Gastrocnemius medialis (tissue), 4 donors: ENCODE measurements at regions not wholly inside any gene's neighbourhood (a gene's known extent, or its start where the extent isn't known, plus 50 kb on each side); places are given as distances from the start of the nearest gene placed in this dataset.
"Not testable (repeated sequence)": the region's sequence is repeated elsewhere in the genome, so short reads cannot be mapped to it uniquely, and the experiment has no call there.

Experiments used
- ATAC-seq, 2 donors: fragments of 150-250 bp; one replicate each; pipeline ENCODE4 v1.9.1; 2016
- DNase-seq, 2 donors: peaks; one replicate each; pipeline ENCODE4 v3.0.0-alpha.2; 2019
- H3K27ac ChIP-seq, 4 donors: fragments of 200-600 bp; sonication (generic); 1 replicate in 1 of 4; 2 replicates in 3 of 4; pipeline ENCODE4 v1.5.1; 2016 to 2018; ENCODE audit warnings: mild to moderate bottlenecking in 2 of 4, moderate library complexity in 1 of 4
- H3K27me3 ChIP-seq, 3 donors: fragments of 200-600 bp; sonication (generic) in 2 of 3; 1 replicate in 1 of 3; 2 replicates in 2 of 3; pipeline versions ENCODE4 v1.5.1 to v1.6.0; 2016 to 2019; ENCODE audit warnings: mild to moderate bottlenecking in 1 of 3, moderate library complexity in 1 of 3
- H3K36me3 ChIP-seq, 2 donors: fragments of 200-600 bp; sonication (generic) in 1 of 2; one replicate each; pipeline ENCODE4 v1.5.1; 2017 to 2018
- H3K4me1 ChIP-seq, 2 donors: fragments of 200-600 bp; sonication (generic) in 1 of 2; one replicate each; pipeline ENCODE4 v1.5.1; 2016 to 2017; ENCODE audit warnings: mild to moderate bottlenecking in 2 of 2
- H3K4me3 ChIP-seq, 4 donors: fragments of 200-600 bp; sonication (generic) in 3 of 4; 1 replicate in 1 of 4; 2 replicates in 3 of 4; pipeline ENCODE4 v1.5.1; 2016 to 2019; ENCODE audit warnings: mild to moderate bottlenecking in 2 of 4
- H3K9me3 ChIP-seq, 3 donors: fragments of 200-600 bp; sonication (generic) in 2 of 3; 1 replicate in 1 of 3; 2 replicates in 2 of 3; pipeline ENCODE4 v1.5.1; 2016 to 2019
- POLR2A ChIP-seq, 2 donors: fragments of 450-650 bp; IDR thresholded peaks; one replicate each; pipeline ENCODE4 v1.6.1; 2017; ENCODE audit warnings: antibody characterized with exemption in 2 of 2, mild to moderate bottlenecking in 2 of 2, moderate library complexity in 2 of 2
- in situ Hi-C, 4 donors: fragments of 200-750 bp; cut with MboI; loops; one replicate each; pipeline versions ENCODE4 v1.15.0 to v1.8.0; 2017; ENCODE audit warnings: low sequenced_read_pairs in 4 of 4
- intact Hi-C: fragments of 100-400 bp; cut with DNase I; formaldehyde crosslinking; loops from one replicate; pipeline ENCODE4 v1.15.1; 2023; ENCODE audit warnings: low total_unique reads
- TF ChIP-seq, protein P1 (sequence below), 5 experiments: fragments of 450-650 bp in 3 of 5; fragments of 200-600 bp in 2 of 5; sonication (generic) in 2 of 5; IDR thresholded peaks in 4 of 5; conservative IDR thresholded peaks in 1 of 5; 1 replicate in 4 of 5; 2 replicates in 1 of 5; pipeline ENCODE4 v1.5.1; 2016 to 2019; ENCODE audit warnings: antibody characterized with exemption in 5 of 5, mild to moderate bottlenecking in 3 of 5, moderate library complexity in 3 of 5

DNA sequence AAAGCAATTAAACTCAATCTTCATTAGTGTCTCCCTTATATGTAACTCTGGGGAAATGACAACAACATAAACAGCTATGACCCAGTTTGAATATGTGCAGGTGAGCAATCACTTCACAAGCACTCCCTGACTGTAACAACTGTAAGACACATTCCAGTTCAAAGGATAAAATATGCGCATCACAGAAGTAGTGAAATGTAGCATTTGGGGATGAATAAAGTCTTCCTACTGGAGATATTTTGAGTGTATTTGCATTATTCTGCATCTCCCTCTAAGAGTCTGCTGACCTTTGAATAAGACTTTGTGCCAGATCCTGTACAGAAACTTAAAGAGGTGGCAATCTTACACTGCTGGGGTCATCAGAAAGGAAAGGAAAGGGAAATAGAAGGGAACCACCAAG is 179.5 kb upstream of the TBX18 start:
- no peaks in the 10 kb centered on the region for H3K36me3 ChIP-seq
- H3K27ac ChIP-seq: no peak overlapping the region
- H3K4me1 ChIP-seq: no peaks in the 10 kb centered on the region
- no peaks in the 10 kb centered on the region for H3K9me3 ChIP-seq
- H3K27me3 ChIP-seq: no peaks in the 10 kb centered on the region
- DNase-seq (no peak), ATAC-seq (no peak)
- intact Hi-C loops (no loop called here), in situ Hi-C loops (no loop called here)
- no peak overlapping the region for H3K4me3 ChIP-seq
- no peak for TF ChIP-seq POLR2A (IDR thresholded peaks at IDR 0.05)
- TF ChIP-seq, protein P1, sequence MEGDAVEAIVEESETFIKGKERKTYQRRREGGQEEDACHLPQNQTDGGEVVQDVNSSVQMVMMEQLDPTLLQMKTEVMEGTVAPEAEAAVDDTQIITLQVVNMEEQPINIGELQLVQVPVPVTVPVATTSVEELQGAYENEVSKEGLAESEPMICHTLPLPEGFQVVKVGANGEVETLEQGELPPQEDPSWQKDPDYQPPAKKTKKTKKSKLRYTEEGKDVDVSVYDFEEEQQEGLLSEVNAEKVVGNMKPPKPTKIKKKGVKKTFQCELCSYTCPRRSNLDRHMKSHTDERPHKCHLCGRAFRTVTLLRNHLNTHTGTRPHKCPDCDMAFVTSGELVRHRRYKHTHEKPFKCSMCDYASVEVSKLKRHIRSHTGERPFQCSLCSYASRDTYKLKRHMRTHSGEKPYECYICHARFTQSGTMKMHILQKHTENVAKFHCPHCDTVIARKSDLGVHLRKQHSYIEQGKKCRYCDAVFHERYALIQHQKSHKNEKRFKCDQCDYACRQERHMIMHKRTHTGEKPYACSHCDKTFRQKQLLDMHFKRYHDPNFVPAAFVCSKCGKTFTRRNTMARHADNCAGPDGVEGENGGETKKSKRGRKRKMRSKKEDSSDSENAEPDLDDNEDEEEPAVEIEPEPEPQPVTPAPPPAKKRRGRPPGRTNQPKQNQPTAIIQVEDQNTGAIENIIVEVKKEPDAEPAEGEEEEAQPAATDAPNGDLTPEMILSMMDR (IDR thresholded peaks at IDR 0.05 in 4 of 5, conservative IDR thresholded peaks at IDR 0.05 in 1 of 5): no peak

GRCh38 chr6:84941609-84942008 is 177.2 kb upstream of the TBX18 start:
- intact Hi-C loops, H3K4me1 ChIP-seq, in situ Hi-C loops, ATAC-seq, DNase-seq, H3K9me3 ChIP-seq, H3K27ac ChIP-seq, H3K4me3 ChIP-seq, H3K36me3 ChIP-seq, H3K27me3 ChIP-seq: not testable (repeated sequence)

DNA sequence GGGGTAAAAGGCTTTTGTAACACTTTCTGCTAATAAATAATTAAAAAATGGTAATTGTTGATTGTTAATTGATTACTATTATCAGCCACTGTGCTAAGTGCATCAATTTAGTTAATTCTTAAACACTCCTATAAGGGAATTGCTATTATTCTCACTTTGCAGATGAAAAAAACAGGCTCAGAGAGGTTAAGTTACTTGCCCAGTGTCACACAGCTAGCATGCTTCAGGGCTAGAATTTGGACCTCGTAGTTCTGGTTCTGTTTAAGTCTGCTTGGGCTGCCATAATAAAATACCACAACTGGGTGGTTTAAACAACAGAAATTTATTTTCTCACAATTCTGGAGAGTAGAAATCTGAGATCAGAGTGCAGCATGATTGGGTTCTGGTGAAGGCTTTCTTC is 164.8 kb upstream of the TBX18 start:
- Histone ChIP-seq H3K4me3 (no peak overlapping the region), H3K9me3 (no peaks in the 10 kb centered on the region), H3K27me3 (no peaks in the 10 kb centered on the region), H3K27ac (no peak overlapping the region), H3K4me1 (no peaks in the 10 kb centered on the region), H3K36me3 (no peaks in the 10 kb centered on the region)
- ATAC-seq: no peak
- DNase-seq: no peak
- intact Hi-C loops (no loop called here), in situ Hi-C loops (no loop called here)
- TF ChIP-seq, protein P1 (IDR thresholded peaks at IDR 0.05 in 4 of 5, conservative IDR thresholded peaks at IDR 0.05 in 1 of 5): no peak
- TF ChIP-seq POLR2A (IDR thresholded peaks at IDR 0.05): no peak

- in situ Hi-C loops: no loop called here
- H3K27me3 ChIP-seq: no peaks in the 10 kb centered on the region
- no peaks in the 10 kb centered on the region for H3K4me1 ChIP-seq
- DNase-seq: no peak
- no peaks in the 10 kb centered on the region for H3K36me3 ChIP-seq
- intact Hi-C loops: no loop called here
- H3K9me3 ChIP-seq: no peaks in the 10 kb centered on the region
- H3K27ac ChIP-seq: no peak overlapping the region
- no peak for ATAC-seq
- no peak overlapping the region for H3K4me3 ChIP-seq
- TF ChIP-seq, protein P1 (IDR thresholded peaks at IDR 0.05 in 4 of 5, conservative IDR thresholded peaks at IDR 0.05 in 1 of 5): no peak
- TF ChIP-seq POLR2A (IDR thresholded peaks at IDR 0.05): no peak
Measured at GRCh38 chr6:84927551-84927950, 163.2 kb upstream of the TBX18 start.

DNA sequence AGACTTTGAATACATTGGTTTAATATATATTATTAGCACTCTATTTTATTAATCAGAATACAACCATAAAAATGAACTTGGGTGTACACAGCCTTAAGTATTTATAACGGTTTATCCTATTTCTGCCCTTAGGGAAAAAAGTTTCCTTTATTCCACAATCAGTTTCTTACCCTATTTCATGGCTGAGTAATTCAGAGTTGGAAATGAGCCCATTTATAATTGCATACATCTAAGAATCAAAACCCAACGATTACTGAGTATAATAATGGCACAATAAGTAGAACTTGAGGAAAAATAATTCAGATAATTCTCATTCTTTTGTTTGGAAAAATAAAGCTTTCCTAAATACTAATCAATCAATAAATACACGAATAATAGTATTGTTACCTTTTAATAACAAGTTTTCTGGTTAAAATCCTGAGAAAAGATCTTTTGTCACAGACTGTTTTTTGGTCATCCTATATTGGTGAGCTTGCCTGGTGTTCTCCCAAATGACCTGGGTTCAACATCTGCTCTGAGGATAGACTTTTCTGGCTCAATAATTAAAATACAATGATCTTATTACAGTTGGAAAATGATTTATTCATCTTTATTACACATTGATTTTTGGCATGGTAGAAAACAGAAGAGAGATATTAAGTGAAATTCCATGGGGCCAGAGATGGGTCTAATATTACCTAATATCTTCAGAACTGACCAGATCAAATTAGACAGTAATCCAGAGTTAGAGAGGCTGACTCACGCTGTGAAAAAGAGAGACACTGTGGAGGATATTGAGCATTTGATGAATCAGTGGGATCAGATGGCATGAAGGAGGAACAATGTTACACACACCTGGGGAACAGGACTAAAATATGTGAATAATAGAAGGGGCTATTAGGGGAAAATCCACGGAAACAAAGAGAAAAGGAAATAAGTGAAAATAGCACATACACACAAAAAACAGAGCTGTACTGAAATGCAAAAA is 162.1 kb upstream of the TBX18 start:
- in situ Hi-C loops (no loop called here), intact Hi-C loops (no loop called here)
- H3K36me3 ChIP-seq: no peaks in the 10 kb centered on the region
- no peaks in the 10 kb centered on the region for H3K27me3 ChIP-seq
- H3K4me3 ChIP-seq: no peak overlapping the region
- H3K4me1 ChIP-seq: no peaks in the 10 kb centered on the region
- no peak for DNase-seq
- H3K27ac ChIP-seq: no peak overlapping the region
- no peak for TF ChIP-seq POLR2A (IDR thresholded peaks at IDR 0.05)
- TF ChIP-seq, protein P1 (IDR thresholded peaks at IDR 0.05 in 4 of 5, conservative IDR thresholded peaks at IDR 0.05 in 1 of 5): no peak
- no peaks in the 10 kb centered on the region for H3K9me3 ChIP-seq
- no peak for ATAC-seq
